Left colon (tissue), 2 donors: ENCODE measurements at regions not wholly inside any gene's neighbourhood (a gene's known extent, or its start where the extent isn't known, plus 50 kb on each side); places are given as distances from the start of the nearest gene placed in this dataset.
"Not testable (repeated sequence)": the region's sequence is repeated elsewhere in the genome, so short reads cannot be mapped to it uniquely, and the experiment has no call there.

Source experiments
- ATAC-seq: fragments of 200-7000 bp; cut with Tn5 transposase; one replicate; pipeline ENCODE4 v1.9.1; 2020; ENCODE audit warnings: mild to moderate bottlenecking, moderate library complexity
- DNase-seq, 2 donors: peaks; one replicate each; pipeline ENCODE4 v3.0.0-alpha.2; 2020
- intact Hi-C, 2 donors: fragments of 100-400 bp; cut with DNase I in 1 of 2; cut with micrococcal nuclease in 1 of 2; formaldehyde crosslinking; loops; one replicate each; pipeline versions ENCODE4 v1.11.2 to v1.14.0; 2022; cut with DNase I, micrococcal nuclease
- donor health status: DM: no; HTN: no; CAD: no.
- donor health status: DM: yes; HTN: yes; CAD: no.

DNA sequence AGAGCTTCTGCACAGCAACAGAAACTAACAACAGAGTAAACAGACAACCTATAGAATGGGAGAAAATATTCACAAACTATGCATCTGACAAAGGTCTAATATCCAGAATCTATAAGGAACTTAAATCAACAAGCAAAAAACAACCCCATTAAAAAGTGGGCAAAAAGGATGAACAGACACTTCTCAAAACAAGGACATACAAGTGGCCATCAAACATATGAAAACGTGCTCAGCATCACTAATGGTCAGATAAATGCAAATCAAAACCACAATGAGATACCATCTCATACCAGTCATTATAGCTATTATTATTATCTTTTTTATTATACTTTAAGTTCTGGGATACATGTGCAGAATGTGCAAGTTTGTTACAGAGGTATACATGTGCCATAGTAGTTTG, 252.6 kb downstream of the PTGER3 start:
- ATAC-seq, DNase-seq, intact Hi-C loops: not testable (repeated sequence)

DNA sequence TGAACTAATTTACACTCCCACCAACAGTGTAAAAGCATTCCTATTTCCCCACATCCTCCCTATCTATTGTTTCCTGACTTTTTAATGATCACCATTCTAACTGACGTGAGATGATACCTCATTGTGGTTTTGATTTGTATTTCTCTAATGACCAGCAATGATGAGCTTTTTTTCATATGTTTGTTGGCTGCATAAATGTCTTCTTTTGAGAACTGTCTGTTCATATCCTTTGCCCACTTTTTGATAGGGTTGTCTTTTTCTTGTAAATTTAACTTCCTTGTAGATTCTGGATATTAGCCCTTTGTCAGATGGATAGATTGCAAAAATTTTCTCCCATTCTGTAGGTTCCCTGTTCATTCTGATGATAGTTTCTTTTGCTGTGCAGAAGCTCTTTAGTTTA, 251.3 kb downstream of the PTGER3 start:
- intact Hi-C loops, DNase-seq, ATAC-seq: not testable (repeated sequence)

- DNase-seq, intact Hi-C loops: not testable (repeated sequence)
These were observed 245.0 kb downstream of the PTGER3 start for GRCh38 chr1:70802625-70803024.

DNA sequence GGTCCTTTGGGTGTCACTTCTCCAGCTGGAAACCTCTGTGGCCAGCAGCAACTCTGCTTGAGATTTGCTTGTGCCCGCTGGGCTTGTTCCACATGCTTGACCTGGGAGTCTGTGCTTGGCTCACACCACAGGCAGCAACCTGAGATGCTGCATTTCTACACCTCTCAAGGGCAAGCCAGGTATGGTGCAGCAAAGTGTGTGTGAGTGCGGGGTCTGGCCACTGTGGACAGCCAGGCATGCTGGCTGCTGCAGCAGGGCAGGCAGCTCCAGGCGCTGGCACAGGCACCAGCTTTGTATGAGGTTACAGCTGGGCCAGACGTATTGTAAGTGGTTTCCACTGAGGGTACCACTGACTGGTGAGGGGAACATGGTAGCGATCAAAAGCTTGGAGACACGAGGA, 242.0 kb downstream of the PTGER3 start:
- intact Hi-C loops, result no loop called here
- ATAC-seq, result no peak

More at GRCh38 chr1:70802625-70803024, 245.0 kb downstream of the PTGER3 start:
- not testable (repeated sequence) for ATAC-seq

DNA sequence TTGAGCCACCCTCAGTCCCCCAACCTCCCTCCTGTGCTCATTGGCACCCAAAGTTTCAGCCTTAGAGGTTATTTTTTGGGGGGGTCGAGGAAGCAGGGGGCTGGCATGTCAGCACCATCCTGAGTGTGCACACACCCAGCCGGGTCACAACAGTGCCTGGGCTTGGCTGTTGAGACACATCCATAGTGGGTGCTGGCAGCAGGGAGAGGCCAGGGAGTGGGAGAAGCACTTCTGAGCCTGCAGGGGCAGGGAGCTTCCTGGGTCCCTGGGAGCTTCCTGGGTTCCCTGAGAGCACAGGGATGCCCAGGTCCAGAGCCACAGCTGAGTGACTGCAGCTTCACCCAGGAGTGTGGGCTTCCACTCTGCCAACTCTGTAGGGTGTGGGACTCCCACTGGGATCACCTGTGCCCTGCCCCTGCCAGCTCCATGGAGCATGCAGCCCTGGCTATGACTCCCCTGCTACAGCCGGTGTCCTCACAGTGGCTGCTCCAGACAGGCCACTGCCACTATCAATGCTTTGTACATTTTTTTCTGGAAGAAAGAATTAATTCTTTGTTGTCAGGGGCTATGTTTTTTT, 240.4 kb downstream of the PTGER3 start:
- DNase-seq, result no peak
- ATAC-seq, result no peak
- intact Hi-C loops, result no loop called here

More for the DNA sequence above, 242.0 kb downstream of the PTGER3 start:
- DNase-seq, result no peak

DNA sequence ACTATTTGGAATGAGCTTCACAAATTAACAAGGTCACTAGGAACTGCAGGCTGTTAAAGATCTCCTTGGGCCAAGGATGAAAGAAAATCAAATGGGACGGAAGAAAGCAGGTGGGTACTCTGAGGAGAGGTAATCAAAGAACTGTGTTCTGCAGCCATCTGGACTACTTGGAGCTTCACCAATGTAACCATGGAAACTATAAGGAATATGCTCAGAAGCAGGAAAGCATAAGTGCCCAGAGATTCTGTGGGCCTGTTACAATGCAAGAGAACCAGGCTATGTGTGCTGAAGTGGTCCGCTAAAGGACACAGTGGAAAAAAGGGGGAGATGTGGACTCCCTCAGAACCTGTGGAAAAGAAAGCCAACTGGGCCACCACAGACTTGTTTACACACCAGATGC, 238.5 kb downstream of the PTGER3 start:
- DNase-seq, result no peak
- intact Hi-C loops, result no loop called here
- ATAC-seq, result no peak

GRCh38 chr1:70811815-70812214, 235.8 kb downstream of the PTGER3 start:
- ATAC-seq (no peak), DNase-seq (no peak)
- intact Hi-C loops, result no loop called here

DNA sequence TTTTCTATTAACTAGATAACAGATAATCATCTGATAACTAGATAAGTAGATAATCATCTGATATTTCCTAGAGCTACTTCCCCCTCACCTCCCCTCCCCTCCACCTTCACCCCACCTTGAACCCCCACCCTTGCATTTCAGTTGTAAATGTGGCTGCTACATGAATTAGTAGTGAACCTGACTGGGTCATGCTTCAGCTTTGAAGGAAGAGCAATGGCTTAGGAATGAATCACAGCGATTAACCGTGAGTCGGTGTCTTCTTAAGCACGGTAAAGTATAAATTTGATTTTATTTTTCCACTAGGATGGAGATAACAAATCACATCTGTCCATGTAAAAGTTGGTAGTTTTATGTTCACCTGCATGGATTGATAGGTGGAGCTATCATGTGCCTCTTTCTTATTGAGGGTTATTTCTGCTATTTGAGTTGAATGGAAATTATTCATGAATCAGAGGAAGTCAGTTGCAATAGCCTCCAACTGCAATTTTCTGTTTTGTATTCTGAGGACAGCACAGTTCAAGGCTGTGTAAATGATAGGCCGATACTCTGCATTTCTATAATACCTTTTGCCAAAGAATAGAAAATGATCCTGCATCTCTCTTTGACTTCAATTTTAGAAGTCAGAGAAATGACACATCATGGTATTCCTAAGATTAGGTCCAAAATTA, 235.0 kb downstream of the PTGER3 start:
- DNase-seq, result no peak
- ATAC-seq, result no peak
- intact Hi-C loops, result no loop called here

DNA sequence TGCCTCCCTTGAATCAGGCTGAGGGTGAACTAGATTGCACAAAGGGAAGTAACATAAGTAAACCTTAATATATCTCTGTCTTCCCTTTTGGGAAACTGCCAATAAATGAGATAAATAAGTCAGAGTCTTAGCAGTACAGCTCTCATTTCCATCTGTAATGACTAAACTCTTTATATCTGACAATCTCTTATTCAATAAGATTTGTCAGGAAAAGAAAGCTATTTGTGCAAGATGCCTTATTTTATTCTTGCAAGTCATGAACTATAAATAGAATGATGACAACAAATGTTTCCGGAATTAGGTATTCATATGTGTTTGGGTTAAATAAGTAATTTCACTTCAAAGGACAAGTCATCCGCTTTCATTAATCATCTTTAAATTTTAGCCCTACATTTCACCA, 229.2 kb downstream of the PTGER3 start:
- ATAC-seq, result no peak
- intact Hi-C loops, result no loop called here
- no peak for DNase-seq

GRCh38 chr1:70819231-70819630, 228.4 kb downstream of the PTGER3 start:
- ATAC-seq, result no peak

DNA sequence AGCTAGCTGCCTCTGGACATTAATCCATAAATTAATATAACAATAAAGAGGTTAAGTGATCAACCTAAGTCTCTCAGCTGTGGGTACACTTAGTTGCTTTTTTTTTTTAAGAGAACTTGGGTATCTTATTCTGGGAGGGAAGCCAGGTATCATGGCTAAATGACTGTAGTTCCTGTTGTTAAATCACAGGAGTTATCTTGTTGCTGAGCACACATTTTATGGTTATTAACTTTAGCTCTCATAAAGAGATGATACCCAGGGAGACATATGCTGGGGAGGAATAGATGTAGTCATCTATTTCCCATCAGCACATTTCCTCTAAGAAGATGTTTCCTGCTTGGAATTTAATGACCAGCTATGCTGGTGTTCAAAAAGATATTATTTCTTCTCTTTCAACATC, 227.8 kb downstream of the PTGER3 start:
- intact Hi-C loops, result no loop called here
- ATAC-seq (no peak), DNase-seq (no peak)

More at GRCh38 chr1:70819231-70819630, 228.4 kb downstream of the PTGER3 start:
- intact Hi-C loops, result no loop called here
- no peak for DNase-seq

DNA sequence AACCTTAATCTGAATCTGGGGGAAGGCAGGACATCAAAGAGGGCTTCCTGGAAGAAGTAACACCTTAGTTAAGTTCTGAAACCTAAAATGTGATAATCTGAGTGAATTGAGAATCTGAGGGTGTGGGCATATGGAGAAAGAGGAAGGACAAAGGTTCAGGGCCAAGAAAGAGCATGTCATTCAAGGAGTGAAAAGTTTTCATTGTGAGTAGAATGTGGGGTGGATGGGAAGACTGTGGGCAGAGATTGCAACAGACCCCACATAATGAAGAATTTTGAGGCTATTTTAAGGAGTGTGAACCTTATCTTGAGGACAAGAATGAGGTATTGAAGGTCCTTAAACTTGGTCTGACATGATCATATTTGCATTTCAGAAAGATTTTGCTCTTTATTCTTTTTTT, 227.2 kb downstream of the PTGER3 start:
- no peak for DNase-seq
- ATAC-seq, result no peak
- intact Hi-C loops, result no loop called here

- no peak for ATAC-seq
- no peak for DNase-seq
- intact Hi-C loops, result no loop called here
These were observed 226.6 kb downstream of the PTGER3 start for GRCh38 chr1:70820995-70821394.

DNA sequence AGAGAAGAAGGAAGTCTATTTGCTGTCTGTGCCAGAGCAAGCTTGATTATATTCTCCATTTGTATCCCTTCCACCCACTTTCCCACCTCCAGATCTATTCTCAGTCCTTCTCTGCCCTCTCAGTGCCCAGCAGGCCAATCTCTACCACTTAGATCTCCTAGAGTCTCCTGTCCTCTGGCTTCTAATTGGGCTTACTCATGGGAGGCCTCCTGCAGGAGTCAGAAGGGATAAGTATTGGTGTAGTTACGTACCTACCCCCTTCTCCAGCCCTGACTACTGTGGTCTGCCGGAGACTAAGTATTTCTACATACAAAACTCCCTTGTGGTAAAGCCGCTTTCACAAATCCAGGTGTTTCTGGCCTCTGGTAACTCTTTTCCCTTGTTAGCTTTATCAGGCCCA, 221.2 kb downstream of the PTGER3 start:
- intact Hi-C loops, result no loop called here
- no peak for DNase-seq

GRCh38 chr1:70827030-70827429, 220.6 kb downstream of the PTGER3 start:
- DNase-seq (no peak), ATAC-seq (no peak)
- intact Hi-C loops, result no loop called here

More for the DNA sequence above, 221.2 kb downstream of the PTGER3 start:
- ATAC-seq, result no peak

DNA sequence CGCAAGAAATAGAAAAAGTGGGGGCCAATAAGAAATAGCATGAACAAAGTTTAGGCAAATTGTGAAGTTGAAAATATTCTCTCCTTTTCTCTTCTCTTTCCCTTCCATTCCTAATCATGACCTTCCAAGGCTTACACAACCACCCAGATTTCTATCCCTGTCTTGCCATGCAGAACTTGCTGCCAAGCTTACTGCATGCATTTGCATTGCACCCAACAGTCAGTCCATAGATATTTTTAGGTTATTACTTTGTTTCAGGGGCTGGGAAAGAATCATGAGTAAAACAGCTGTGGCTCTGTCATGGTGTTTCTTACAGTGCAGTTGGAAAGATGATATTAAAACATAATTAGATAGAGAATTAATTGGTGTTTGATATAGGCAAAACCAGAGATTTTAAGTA, 219.4 kb downstream of the PTGER3 start:
- no peak for ATAC-seq
- intact Hi-C loops, result no loop called here
- no peak for DNase-seq

GRCh38 chr1:70834365-70834764, 213.3 kb downstream of the PTGER3 start:
- DNase-seq, ATAC-seq, intact Hi-C loops: not testable (repeated sequence)

- DNase-seq (no peak), ATAC-seq (no peak)
- intact Hi-C loops, result no loop called here
These were observed 211.2 kb downstream of the PTGER3 start for GRCh38 chr1:70836456-70836855.

- ATAC-seq, result no peak
- intact Hi-C loops, result no loop called here
These were observed 207.2 kb downstream of the PTGER3 start for GRCh38 chr1:70840260-70840953.

DNA sequence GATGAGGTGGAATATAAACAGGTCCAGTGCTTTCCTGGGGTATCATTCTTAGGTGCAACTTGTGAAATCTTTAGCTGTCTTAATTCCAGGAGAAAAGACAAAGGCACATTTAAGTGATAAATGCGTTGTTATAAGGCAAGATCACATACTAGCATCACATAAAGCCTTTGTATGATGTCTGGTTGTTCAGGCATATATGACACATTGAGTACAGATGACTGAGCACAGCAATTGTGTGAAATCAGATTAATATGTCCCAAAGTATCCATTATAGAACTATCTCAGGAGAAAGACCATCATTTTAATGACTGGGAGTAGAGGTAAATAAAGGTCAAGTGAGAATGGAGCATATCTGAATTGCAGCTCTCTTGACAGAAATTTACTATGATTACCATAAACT, 205.1 kb downstream of the PTGER3 start:
- DNase-seq (no peak), ATAC-seq (no peak)
- intact Hi-C loops, result no loop called here

More at GRCh38 chr1:70840260-70840953, 207.2 kb downstream of the PTGER3 start:
- no peak for DNase-seq
